SKM-1 treated with dmso at 0.1 percent for 144 hours (cell line): ENCODE measurements at regions not wholly inside any gene's neighbourhood (a gene's known extent, or its start where the extent isn't known, plus 50 kb on each side); places are given as distances from the start of the nearest gene placed in this dataset.
"Not testable (repeated sequence)": the region's sequence is repeated elsewhere in the genome, so short reads cannot be mapped to it uniquely, and the experiment has no call there.

Experiments
- DNase-seq: peaks from one replicate; lab custom pipeline; 2025; ENCODE audit not compliant: unreplicated experiment; lab: John Stamatoyannopoulos, UW

DNA sequence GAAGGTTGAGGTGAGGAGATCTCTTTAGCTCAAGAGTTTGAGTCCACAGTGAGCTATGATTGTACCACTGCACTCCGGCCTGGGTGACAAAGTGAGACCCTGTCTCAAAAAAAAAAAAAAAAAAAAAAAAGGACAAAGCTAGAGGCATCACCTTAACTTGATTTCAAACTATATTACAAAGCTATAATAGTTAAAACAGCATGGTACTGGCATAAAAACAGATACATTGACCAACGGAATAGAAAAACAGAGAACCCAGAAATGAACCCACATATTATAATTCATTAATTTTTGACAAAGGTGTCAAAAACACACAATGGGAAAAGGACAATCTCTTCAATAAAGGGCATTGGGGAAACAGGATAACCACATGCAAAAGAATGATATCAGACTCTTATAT is 50.8 kb upstream of the MBOAT1 start:
- DNase-seq: no peak

DNA sequence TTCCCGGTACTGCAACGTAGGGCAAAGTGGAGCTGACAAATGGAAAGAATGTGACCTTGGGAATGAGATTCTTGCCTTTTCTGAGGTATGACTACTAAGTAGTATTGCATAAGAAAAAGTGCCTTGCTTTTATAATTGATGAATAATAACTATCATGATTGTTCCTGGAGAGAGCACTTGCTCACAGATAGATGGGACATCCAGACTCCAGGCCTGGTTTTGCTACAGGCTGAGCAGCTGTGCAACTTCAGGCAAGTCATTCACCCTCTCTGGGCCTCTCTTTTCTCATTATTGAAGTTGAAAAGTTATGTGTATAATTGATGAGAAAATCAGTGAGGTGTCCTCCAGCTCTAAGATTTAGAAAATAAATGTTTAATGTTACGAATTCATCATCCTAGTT is 53.6 kb upstream of the MBOAT1 start:
- no peak for DNase-seq

DNA sequence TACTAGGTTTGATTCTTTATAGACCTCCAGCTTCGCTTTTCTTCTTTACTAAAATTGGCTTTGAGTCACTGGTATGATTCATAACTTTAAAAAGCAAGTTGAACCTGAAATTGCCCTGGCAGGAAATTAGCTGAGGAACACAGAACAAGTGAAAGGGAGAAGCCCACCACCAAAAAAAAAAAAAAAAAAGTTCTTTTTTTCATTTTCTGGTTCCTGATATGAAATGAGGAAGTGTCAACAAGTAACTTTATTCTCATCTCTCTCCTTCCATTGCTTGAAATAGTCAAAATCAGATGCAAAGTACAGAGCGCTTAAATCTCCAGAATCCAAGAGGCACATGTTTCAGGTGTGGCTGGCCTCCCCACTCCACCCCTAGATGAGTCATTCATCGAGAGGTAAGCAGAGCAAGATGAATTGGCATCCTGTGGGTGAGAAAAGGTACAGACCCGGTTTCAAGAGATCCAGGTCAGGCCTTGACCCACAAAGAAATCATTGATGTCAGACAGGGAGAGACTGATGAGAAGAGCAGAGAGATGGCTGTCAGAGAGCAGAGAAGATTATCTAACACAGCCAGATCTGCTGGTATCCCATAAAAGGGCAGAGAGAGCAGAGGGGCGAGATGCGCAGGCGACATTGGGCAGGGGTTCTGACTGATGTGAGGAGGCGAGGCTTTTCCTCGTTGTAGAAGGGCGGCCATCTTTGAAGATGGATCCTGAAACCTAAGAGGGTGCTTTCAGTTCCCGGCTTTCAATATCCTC is 54.8 kb upstream of the MBOAT1 start:
- peak; percentile 8 for DNase-seq

DNA sequence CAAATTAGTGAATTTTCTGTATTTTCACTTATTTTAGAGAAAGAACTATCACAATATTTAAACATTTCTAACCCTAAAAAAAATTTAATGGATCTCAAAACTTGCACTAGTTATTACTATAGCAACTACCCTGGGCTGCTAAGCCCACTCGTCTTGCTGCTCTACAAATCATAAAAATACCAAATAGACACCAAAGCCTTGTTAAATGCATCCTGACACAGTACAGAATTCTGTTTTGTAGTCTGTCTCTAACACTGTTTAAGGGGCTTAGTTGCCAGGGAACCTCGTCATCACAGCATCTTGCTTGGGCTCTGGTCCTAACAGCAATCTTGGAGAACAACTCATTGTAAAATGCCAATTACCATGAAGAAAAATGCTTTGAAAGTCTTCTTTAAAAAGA is 56.9 kb upstream of the MBOAT1 start:
- no peak for DNase-seq

DNA sequence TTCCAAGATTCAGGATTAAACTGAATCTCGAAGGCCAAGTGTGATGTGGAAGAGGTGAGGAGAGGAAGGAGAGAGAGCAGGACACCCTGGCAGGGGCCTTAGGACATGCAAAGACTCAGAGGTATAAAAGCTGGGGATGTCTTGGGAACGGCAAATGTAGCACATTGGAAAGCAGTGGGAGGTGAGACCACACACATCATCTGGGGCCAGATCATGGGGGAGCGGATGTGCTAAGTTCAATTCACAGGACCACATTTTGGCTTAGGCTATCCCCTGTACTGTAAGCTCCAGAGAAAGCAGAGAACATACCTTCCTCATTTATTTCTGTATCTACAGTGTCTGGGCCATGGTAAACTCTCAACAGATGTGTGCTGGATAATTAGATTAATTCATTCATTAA is 59.5 kb upstream of the MBOAT1 start:
- no peak for DNase-seq

DNA sequence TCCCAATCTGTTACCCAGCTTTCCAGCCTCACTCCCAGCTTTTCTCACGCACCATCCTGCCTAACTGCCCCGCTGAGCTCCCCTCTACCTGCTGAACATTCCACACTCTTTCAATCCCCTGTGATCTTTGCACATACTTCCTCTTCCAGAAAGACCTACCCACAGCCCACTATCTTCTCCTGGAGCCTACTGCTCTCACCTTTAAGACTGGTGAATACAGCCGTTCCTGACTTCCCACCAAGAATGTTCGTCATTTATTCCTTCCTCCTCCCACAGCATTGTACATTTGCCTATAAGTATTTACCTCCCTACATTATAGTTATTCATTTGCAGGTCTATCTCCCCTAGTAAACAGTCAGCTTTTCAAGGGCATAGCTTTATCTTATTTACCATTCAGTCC is 61.9 kb upstream of the MBOAT1 start:
- no peak for DNase-seq

DNA sequence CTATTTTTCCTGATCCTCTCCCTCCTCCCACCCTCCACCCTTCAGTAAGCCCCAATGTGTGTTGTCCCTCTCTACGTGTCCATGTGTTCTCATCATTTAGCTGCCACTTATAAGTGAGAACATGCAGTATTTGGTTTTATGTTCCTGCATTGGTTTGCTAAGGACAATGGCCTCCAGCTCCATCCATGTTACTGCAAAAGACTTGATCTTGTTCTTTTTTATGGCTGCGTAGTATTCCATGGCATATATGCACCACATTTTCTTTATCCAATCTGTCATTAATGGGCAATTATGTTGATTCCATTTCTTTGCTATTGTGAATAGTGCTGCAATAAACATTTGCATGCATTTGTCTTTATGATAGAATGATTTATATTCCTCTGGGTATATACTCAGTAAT is 63.6 kb upstream of the MBOAT1 start:
- not testable (repeated sequence) for DNase-seq

DNA sequence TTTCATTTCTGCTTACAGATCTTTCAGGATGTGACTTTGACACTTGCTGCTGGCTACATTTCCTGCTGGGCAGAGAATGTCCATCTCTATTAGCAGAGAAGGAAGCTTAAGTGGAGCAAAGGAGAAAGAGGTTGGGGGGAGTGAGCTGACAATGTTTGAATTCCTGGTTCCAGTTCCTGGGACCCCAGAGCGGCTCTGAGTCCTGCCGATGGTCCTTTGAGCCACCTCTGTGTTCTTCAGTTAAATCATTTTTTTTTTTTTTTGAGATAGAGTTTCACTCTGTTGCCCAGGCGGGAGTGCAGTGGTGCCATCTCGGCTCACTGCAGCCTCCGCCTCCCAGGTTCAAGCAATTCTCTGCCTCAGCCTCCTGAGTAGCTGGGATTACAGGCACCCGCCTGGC is 65.5 kb upstream of the MBOAT1 start:
- not testable (repeated sequence) for DNase-seq

DNA sequence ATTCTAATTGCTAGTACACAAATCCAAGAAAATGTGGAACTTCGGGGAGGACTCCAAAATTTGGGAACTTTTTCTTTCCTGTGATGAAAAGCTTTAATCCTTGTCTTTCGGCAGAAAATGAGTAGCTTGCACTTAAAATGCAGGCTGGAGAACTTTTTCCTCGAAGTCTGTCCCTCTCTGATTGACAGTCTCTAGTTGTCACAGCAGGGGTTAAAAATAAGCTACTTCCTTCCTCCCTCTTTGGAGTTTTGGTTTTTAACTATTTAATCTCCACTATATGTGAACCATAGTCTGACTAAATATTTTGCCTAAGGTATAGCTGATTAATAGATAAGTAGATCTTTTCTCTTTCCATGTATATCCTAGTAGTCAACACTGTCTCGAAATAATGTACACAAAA is 66.8 kb upstream of the MBOAT1 start:
- DNase-seq: no peak

DNA sequence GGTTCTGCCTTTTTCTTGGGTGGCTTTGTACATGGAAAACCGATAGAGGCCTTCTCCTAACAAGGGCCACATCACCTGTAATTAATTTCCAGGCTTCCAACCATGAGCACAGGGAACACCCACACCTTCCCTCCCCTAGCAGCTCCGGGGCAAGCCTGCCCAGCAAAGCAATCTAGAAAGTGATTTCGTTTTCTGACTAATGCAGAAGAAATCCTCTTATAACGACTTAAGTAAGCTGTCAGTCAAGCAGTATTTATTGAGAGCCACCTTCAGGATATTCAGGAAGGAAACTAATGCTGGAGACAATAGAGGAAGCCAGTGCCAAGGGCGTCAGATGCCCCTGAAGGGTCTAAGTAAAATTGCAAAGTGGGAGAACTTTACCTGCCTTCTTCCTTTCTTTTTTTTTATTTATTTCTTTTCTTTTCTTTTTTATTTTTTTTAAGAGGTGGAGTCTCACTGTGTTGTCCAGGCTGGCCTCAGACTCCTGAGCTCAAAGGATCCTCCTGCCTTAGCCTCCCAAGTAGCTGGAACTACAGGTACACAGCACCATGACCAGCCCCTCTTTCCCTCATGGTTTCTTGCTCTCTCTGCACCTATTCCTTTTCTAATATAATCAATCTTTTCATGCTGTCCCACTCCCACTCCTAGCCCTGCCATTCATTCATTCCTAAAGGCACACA is 67.5 kb upstream of the MBOAT1 start:
- no peak for DNase-seq

DNA sequence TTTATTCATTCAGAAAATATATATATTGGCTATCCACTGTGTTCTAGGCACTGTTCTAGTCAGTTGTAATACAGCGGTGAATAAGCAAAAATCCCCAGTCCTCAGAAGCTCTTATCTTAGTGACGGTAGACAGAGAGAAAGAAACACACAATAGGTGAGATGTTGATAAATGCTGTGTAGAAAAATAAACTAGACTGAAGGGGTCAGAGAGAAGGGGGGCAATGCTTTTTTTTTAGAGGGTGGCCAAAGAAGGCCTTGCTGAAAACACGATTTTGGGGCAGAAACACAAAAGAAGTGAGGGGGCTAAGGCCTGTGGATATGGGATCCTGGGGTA is 68.0 kb upstream of the MBOAT1 start:
- DNase-seq: no peak

DNA sequence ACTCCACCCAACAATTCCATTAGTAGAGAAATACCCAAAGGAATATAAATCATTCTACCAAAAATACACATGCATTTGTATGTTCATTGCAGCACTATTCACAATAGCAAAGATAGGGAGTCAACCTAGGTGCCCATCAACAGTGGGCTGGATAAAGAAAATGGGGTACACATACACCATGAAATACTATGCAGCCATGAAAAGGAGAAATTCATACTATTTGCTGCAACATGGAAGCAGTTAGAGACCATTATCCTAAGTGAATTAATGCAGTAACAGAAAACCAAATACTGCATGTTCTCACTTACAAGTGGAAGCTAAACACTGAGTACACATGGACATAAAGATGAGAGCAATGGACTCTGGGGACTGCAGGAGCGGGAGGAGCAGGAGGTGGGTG is 72.4 kb upstream of the MBOAT1 start:
- no peak for DNase-seq

DNA sequence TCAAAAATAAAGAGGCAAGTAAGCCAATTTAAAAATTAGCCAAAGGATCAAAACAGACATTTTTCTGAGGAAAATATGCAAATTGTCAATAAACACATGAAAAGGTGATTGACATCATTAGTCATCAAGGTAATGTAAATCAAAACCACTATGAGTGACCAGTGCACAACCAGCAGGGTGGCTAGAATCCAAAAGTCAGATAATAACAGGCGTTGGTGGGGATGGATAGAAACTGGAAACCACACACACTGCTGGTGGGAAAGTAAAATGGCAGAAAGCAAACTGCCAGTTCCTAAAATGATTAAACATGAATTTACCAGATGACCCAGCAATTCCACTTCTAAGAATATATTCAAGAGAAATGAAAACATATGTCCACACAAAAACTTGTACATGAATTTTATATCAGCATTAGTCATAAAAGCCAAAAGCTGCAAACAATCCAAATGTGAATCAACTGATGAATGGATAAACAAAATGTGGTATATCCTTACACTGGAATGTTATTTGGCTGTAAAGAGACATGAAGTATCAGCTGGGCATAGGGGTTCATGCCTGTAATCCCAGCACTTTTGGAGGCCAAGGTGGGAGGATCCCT is 74.8 kb upstream of the MBOAT1 start:
- no peak for DNase-seq

DNA sequence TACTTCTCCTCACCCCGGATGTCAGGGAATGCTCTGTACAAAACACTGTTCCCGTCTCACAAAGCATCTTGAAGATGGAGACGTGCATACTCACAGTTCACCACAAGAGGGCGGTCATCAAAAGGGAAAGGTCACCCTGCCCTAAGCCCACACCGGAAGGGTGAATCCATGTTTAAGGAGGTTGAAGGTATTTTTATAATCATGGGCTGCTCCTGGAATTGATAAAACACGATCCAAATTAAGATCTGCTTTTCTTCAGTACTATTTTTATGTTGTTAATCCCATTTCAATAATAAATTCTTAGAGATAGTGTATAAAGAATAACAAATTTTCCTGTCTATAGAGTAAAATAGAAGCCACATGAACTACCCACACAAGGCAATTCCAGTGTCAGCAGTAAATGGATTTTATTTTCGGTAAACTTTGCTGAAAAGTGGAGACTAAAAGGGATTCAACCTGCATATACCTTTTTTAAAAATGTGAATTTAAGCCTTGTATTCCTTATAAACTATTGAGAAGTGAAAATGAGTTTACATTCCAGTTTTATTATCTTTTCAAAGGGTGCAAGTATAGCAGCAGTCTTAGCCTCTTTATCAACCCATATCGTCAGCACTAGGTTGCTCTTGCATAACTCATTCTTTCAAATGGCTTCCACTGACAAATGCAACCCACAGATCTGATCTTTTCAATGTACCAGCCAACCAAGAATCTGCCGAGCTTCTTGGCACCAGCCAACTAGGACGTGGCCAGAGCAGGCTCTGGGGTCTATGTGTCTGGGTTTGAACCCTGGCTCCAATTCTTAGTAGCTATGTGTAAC is 79.7 kb upstream of the MBOAT1 start:
- peak; percentile 73 for DNase-seq

DNA sequence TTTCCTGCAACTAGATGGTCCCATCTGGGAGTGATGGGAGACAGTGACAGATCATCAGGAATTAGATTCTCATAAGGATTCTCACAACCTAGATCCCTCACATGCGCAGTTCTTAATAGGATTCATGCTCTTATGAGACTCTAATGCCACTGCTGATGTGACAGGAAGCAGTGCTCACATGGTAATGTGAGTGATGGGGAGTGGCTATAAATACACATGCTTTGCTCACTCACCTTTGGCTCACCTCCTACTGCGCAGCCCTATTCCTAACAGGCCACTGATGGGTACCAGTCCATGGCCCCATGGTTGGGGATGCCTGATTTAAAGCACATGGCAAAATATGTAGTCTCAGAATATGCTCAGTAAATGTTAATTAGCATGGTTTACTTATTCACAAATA is 80.6 kb upstream of the MBOAT1 start:
- DNase-seq: no peak

DNA sequence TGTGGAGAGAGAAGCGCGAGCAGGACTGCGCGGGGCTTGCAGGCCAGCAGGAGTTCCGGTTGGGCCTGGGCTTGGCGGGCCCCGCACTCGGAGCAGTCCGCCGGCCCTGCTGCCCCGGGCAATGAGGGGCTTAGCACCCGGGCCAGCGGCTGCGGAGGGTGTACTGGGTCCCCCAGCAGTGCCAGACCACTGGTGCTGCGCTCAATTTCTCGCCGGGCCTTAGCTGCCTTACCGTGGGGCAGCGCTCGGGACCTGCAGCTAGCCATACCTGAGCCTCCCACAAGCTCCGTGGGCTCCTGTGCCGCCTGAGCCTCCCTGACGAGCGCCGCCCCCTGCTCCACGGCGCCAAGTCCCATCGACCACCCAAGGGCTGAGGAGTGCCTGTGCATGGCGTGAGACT is 89.0 kb upstream of the MBOAT1 start:
- DNase-seq: no peak

DNA sequence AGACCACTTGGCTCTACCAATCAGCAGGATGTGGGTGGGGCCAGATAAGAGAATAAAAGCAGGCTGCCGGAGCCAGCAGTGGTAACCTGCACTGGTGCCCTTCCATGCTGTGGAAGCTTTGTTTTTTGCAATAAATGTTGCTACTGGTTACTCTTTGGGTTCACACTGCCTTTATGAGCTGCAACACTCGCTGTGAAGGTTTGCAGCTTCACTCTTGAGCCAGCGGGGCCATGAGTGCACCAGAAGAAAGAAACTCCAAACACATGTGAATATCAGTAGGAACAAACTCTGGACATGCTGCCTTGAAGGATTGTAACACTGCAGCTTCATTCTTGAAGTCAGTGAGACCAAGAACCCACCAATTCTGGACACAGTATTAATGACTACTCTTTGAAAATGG is 89.9 kb upstream of the MBOAT1 start:
- no peak for DNase-seq

DNA sequence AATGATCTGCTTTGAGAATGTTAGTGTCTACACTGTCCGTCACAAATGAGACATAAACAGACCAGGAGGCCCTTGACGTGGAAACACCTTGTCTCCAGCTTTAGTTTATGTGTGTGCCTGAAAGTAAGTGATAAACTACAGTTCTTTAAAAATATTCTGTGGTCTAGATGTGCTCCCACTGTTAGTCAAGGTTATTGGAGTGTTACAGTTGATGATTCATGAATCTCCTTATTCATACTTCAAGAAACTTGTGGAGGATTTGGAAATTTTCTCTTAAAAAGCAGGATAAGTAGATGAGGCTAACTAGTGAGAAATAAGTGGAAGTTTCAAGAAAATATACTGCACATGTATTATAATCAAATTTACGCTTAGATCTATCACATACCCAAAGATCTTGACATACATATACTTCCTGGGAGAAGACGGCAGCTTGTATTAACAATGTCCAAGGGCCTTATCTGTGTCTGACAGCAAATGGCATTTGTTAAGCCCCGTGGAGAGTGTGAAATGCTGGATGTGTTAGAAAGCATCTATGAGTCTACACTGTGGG is 90.5 kb upstream of the MBOAT1 start:
- DNase-seq: no peak

DNA sequence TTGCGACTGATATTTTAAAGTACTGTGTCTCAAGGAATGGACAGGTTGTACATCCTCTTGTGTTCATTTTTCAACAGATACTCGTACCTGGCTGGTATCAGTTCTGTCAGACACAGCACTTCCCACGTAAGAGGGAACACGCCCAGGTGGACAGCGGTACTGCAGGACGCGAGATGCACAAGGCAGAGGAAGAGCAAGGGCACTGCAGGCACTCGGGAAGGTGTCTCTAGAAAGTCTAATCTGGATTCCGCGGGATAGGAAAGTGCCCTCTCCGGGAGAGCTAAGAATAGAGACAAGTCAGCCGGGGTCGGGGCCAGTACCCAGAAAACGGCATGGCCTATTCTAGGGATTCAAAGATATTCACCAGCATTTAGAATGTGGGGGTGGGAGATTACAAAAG is 94.2 kb upstream of the MBOAT1 start:
- no peak for DNase-seq

DNA sequence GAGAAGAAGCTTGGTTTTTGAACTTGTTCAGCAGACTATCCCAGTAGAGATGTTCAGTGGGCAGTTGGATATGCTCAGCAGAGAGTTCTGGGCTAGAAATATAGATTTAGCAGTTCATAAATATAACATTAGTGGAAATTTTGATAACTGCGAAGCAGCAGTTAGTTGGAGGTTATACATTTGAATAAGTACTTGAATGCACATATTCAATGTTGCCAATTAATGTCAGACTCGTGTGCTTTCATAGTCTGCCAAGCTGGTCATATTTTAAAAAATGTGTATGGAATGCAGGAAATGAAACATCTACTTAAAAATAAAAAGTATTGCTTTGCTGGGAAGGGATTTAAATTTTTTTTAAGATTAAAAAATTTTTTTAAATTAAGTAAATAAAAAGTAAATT is 92.5 kb upstream of the E2F3 start:
- DNase-seq: no peak

DNA sequence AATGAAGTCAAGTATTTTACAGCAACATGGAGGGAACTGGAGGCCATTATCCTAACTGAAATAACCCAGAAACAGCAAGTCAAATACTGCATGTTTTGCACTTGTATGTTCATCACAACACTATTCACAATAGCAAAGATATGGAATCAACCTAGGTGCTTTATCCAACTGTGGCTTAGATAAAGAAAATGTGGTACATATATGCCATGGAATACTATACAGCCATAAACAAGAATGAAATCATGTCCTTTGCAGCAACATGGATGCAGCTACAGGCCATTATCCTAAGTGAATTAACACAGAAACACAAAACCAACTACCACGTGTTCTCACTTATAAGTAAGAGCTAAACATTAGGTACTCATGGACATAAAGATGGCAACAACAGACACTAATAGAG is 91.5 kb upstream of the E2F3 start:
- no peak for DNase-seq

DNA sequence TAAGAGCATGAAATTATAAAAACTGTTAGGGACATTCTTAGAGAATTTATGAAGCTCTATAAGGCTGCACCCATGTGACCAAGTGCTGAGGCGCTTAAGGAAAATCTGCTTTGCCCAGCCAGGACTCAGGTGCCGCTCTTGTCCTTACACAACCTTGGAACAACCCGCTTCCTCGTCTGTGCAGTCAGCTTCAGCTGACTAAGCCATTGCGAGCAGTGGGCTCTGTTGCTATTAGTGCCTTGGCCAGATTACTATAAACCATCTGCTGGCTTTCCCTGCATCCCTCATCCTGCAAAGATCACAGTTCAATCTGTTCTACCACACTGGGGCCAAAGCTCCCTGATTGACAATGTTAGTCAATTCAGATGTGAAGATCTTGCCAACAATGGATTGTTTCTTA is 89.1 kb upstream of the E2F3 start:
- DNase-seq: no peak
